HG03060 (cell line): ENCODE measurements at regions not wholly inside any gene's neighbourhood (a gene's known extent, or its start where the extent isn't known, plus 50 kb on each side); places are given as distances from the start of the nearest gene placed in this dataset.
"Not testable (repeated sequence)": the region's sequence is repeated elsewhere in the genome, so short reads cannot be mapped to it uniquely, and the experiment has no call there.

Source experiments
- ATAC-seq: cut with Tn5 transposase; IDR thresholded peaks from one replicate; pipeline ENCODE4 v1.9.1; 2021; ENCODE audit warnings: low read depth, moderate number of reproducible peaks; ENCODE audit not compliant: unreplicated experiment

DNA sequence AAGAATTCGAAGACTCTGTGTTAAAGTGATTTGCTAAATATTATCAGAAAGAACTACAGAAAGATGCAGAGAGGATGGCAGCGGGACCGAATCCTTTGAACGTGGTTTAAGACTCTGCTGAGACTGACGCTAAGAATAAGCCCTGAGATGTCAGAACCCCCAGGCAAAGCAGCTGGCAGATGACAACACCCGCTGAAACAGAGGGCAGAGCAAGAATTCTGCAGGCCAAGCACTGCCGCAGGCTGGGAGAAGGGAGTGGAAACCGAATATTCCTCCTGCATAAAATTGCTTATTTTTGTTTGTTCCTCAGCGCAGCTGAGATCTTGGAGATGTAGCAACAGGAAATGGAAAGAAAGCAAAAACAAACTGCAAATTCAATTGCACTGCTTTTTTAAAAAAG lies 153.3 kb downstream of the ADRA2C start:
- ATAC-seq: not testable (repeated sequence)

DNA sequence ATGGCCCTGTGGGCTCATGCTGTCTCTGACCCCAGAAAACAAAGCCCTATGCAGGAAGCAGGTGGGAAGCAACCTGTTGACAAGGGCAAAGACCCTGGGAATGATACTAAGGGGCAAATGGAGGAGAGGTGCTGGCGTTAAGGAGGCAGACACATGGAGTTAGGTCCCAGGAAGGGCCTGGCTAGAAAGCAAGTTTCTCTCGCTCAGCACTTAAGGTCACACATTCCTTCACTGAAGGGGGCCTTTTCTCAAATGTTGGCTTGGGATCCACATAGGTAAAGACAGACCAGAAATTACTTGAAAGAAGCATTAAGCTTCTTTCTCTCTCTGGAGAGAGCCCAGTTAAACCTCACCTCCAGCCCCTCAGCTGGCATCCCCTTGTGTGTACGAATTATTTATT lies 155.7 kb downstream of the ADRA2C start:
- ATAC-seq: not testable (repeated sequence)

DNA sequence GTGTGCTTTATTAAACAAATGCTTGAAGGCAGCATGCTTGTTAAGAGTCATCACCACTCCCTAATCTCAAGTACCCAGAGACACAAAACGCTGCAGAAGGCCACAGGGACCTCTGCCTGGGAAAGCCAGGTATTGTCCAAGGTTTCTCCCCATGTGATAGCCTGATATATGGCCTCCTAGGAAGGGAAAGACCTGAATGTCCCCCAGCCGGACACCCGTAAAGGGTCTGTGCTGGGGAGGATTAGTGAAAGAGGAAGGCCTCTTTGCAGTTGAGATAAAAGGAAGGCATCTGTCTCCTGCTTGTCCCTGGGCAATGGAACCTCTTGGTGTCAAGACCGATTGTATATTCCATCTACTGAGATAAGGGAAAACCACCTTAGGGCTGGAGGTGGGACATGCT lies 159.7 kb downstream of the ADRA2C start:
- ATAC-seq: not testable (repeated sequence)

DNA sequence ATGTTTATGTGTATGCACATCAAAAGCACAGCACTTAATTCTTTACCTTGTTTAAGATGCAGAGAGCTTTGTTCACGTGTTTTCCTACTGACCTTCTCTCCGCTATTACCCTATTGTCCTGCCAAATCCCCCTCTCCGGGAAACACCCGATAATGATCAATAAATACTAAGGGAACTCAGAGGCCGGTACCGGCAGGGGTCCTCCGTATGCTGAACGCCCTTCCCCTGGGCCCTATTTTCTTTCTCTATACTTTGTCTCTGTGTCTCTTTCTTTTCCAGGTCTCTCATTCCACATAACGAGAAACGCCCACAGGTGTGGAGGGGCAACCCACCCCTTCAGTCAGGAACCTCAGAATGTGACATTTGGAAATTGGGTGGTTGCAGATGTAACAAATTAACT lies 160.1 kb downstream of the ADRA2C start:
- ATAC-seq: not testable (repeated sequence)

DNA sequence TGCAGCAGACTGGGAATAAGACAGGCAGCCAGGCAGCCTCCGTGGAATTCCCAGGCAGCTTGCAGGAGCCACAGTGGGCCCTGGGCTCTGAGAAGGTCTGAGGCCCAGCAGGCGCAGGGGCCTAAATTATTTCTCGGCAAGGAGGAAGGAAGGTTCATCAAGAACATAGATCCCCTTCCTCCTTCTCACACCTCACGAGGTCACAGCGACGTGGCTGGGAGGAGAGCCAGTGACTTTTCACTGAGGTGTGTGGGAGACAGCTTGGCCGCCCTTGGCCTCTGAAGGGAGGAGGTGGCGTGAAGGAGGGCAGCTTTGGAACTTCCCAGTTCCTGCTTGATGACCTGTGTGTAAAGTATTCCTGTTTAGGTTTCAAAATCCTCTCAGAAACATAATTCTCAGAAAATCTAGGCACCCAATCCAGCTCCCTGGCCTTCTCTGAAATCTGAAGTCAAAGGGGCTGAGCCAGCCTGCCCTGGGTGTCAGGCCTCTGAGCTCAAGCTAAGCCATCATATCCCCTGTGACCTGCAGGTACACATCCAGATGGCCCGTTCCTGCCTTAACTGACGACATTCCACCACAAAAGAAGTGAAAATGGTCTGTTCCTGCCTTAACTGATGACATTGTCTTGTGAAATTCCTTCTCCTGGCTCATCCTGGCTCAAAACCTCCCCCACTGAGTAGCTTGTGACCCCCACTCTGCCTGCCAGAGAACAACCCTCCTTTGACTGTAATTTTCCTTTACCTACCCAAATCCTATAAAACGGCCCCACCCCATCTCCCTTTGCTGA lies 161.0 kb downstream of the ADRA2C start:
- not testable (repeated sequence) for ATAC-seq

DNA sequence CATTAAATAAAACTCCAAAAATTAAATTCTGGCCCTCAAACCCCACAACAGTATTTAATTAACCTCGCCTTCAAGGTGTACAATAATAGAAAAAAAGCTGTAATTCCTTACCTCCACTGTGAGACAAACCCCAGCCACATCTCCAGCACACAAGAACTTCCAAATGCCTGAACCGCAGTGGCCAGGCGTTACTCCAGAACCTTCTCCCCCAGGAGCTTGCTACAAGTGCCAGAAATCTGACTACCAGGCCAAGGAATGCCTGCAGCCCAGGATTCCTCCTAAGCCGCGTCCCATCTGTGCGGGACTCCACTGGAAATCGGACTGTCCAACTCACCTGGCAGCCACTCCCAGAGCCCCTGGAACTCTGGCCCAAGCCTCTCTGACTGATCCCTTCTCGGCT lies 163.2 kb downstream of the ADRA2C start:
- ATAC-seq: not testable (repeated sequence)

DNA sequence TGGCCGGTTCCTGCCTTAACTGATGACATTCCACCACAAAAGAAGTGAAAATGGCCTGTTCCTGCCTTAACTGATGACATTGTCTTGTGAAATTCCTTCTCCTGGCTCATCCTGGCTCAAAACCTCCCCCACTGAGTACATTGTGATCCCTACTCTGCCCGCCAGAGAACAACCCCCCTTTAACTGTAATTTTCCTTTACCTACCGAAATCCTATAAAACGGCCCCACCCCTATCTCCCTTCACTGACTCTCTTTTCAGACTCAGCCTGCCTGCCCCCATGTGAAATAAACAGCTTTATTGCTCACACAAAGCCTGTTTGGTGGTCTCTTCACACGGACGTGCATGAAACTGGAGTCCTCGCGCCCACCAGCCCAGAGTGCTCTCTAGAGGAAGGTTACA lies 166.5 kb downstream of the ADRA2C start:
- not testable (repeated sequence) for ATAC-seq

DNA sequence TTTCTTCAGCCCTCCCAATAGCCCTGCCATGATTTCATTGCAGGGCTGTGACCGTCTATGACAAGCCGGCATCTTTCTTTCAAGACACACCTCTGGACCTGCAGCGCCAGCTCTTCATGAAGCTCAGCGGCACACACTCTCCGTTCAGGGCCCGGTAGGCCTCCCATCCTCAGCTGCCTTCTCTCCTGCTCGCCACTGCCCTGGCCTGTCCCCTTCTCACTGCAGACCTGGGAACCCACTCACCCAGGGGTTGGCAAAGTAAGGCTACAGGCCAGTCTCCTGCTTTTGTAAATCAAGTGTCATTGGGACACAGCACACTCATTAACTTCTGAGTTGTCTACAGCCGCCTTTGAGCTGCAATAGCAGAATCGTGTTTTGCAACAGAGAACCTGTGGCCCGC lies 169.2 kb downstream of the ADRA2C start:
- ATAC-seq: not testable (repeated sequence)

DNA sequence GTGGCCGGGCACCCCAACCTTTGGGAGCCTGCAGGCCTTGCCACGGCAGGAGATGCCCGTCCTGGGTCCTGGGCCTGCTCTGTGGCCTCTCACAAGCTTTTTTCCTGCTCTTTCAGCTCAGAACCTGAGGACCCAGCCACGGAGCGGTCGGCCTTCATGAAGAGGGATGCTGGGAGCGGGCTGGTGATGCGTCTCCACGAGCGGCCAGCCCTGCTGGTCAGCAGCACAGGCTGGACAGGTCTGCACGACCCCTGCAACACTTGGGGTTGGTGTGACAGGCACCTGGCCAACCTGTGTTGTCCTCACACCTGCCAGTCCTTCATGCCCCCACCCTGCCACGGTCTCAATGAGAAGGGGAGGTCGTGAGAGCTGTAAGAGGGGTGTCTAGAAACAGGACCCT lies 170.0 kb downstream of the ADRA2C start:
- no peak for ATAC-seq

DNA sequence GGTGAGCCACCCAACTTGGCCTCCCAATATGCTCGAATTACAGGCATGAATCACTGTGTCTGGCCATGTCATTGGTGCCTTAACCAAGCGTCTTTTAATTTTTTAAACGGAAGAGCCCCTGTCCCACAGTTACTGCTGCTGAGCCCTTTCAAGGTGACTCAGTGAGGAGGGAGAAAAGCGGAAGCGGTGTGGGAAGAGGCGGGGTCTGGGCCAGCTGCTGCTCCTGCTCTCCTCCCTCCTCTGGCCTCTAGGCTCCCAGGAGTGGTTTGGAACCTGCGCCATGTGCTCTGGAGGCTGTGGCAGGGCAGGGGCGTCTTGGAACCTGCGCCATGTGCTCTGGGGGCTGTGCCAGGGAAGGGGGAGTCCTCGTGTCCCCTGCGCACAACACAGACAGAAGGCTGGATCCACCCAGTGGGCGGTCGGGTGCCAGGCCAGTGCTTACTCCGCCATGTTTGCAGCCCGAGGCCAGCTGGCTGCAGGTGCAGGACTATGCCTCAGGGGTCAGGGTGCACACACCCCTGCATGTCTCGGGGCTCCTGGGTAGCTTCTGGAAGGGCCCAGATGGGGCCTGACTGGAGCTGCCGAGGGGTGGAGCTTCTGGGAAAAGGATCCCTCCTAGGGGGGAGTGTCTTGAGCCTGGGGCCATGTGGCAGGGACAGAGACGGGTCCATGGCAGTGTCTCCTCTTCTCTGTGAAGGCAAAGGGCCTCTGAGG lies 171.8 kb downstream of the ADRA2C start:
- ATAC-seq: not testable (repeated sequence)

DNA sequence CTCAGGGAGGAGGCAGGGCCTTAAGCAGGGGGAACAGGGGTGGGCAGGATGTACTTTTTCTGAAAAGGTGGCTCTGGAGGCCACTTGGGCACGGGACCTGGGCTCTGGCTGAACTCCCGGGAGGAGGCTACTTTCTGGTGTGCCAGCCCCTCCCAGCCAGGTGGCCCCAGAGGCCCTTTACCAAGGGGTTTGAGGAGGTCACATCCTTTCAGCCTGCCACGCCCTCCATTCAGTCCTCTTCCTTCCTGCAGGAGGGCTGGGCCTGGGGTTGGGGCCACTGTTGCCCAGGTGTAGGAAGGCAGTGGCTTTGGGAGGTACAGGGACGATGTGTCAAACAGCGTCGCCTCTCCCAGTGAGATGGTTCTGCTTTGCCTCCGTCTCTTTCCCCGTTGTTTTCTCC lies 172.5 kb downstream of the ADRA2C start:
- not testable (repeated sequence) for ATAC-seq

DNA sequence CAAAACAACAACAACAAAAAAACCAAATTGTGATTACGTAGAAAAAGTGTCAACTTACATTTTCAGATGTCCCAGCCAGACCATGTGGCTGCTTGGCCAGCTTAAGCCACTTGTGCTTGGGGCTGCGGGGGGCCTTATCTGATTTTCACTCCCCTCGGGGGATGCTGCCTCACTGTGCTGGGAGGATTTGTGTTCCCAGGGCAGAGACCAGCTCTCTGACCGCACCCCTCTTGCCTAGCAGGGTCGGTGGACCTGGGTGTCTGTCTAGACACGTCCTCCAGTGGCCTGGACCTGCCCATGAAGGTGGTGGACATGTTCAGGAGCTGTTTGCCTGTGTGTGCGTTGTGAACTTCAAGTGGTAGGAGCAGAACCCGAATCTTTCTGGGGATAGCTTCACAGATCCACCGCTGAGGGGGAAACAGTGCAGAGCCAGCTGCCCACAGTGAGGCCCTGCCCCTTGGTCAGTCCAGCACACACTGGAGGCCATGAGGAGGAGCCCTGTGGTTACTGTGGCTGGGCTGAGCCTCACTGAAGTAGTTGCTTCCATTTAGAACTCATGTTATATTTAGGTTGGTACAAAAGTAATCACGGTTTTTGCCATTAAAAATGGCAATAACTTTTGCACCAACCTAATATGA lies 173.9 kb downstream of the ADRA2C start:
- ATAC-seq: not testable (repeated sequence)

DNA sequence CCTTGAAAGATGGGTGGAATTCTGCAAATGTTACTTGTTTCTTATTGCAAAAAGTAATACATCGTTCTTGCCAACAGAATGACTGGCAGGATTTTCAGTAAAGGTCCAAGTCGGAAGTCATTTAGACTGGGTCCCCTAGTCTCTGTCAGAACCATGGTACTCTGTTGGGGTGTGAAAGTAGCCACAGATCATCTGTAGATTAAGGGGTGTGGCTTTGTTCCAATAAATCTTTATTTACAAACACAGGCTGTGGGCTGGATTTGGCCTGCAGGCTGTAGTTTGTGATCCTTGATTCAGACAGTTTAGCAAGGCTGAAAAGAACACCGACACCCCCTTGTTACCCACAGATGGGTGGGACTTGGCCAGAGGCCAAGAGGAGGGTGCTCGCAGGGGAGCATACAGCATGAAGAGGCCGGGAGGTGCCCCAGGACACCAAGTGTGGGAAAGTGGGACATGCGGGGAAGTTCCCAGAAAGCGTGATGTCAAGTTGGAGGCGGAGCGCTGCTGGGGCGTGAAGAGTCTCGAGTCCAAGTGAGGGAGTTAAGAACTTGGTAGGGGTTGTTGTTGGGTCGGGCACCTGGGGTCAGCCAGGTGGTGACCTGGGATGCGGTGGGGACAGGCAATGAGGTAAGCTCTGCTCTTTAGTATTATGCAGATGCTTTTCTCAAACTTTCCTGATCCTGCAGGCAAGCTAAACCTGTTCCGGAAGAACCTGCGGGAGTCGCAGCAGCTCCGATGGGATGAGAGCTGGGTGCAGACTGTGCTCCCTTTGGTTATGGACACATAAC lies 175.7 kb downstream of the ADRA2C start:
- not testable (repeated sequence) for ATAC-seq

DNA sequence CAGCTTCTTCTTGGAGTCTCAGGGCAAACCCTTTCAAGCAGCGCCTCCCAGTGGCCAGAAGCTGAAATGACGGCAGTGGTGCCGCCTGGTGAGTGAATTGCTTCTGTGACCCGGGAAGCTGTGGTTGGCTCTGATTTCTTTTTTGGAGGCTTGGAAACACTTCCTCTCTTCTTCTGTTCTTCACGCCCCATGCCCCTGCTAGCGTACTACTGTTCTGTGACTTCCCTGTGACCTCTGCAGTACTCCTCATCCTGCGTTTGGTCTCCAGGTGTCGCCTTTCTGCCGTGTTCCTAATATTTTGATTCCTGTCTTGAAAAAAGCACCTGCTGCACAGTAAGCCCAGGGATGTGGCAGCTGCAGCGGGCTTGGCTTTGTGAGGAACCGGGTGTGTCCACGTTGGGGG lies 176.4 kb downstream of the ADRA2C start:
- not testable (repeated sequence) for ATAC-seq

DNA sequence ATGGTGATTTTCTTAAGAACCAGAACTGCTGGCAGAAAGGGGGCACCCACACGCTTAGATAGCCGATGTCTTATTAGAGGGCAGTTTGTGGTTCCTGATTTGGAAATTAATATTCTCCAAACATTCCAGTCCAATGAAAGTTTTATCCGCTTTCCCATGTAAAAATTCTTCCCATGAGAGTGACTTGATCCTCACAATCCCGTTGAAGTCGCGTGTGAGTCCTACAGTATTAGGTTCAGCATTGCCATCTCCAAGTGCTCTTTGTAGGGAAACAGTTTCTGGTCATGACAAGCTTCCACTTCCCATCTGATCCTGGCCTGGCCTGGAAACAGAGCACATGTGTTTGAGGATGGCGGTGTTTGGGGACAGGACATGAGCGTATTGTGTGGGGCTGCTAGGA lies 176.9 kb downstream of the ADRA2C start:
- not testable (repeated sequence) for ATAC-seq

DNA sequence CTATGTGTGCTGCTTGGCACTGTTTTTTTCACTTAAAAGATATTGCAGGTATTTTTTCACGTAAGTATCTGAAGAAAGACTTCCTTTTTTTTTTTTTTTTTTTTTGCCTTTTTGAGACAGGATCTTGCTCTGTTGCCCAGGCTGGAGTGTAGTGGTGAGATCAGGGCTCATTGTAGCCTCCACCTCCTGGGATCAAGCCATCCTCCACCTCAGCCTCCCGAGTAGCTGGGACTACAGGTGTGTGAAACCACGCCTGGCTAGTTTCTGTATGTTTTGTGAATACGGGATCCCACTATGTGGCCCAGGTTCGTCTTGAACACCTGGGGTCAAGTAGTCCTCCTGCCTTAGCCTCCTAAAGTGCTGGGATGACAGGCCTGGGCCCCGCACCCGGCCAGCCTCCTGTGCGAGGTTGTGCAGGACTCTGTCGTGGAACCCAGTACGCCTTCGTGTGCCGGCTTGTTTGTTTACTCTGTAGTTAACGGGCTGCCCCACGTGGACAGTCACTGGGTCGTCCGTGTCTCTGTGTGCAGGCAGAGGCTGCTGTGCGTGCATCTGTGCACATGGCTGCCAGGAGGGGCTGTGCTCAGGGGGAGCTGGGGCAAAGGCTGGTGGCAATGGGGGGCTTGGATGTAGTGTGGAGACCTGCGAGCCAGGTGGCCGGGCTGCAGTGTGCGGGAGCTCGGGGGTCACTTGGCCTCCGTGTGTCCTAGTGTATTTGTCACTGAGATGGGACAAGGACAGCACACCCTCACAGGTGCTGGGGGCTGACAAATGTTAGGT lies 179.5 kb downstream of the ADRA2C start:
- no peak for ATAC-seq

DNA sequence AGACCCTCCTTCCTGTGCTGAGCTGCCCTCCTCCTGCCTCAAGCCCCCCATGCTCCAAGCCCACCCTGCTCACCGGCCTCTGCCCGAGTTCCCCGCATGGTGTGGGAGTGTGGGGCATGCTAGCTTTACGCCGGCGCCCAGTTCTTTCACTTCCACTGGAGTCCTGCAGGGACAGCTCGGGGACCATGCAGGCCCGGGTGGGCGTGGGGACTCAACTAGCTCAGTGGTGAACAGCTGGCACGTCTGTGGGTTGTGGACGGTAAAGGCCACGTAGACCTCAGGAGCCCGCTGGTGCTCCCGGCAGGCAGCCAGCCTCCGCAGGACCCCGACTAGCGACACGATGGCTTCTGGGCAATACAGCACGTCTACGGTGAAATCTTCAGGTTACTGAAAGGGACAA lies 180.4 kb downstream of the ADRA2C start:
- not testable (repeated sequence) for ATAC-seq

DNA sequence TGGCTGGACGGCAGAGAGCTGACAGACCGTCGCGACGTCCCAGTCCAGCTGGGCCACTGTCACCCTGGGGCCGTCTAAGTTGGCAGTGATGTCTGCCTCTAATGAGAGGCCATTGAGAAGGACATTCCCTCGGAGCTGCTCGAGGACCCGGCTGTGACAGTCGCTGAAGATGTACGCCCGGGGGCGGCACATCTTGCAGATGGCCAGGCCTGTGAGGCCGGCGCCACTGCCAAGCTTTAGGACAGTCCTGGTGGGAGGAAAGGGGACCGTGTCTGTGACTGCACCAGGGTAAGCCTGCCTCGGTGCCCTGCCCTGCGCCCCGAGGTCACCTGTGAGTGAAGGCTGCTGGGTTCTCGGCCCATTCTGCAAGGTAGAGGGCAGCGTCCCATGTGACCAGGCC lies 181.6 kb downstream of the ADRA2C start:
- ATAC-seq: not testable (repeated sequence)

DNA sequence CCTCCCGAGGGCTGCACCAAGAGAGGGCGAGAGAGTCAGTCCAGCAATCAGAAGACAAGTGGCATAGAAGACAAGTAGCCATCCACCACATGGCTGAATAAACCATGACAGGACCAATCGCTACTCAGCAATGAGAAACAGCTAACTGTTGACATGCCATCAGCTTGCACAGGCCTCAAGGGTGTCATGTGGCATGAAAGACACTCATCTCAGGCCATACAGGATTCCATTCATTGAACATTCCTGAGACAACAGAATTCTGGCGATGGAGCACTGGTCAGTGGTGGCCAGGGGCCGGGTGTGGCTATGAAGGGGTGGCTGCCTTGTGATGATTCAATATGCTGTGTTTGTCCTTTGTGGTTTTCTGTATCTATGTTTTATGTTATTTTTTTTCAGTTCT lies 182.0 kb downstream of the ADRA2C start:
- ATAC-seq: not testable (repeated sequence)

DNA sequence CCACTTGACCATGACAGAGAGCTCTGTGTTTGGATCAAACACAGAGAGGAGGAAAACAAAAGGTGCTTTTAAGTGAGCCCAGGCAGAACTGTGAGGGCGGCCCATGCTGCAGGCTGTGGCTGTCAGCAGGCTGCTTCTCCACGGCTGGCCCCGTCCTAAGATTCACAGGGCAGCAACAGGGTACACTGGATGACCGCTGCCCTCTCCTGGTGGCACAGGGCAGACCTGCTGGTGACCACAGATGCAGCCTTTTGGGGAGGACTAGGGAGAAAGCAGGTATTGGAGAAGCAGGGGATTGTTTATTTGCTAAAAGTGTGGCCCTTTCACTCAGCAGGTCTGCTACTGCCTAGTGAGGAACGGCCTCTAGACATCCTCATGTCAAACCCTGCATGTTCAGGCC lies 183.7 kb downstream of the ADRA2C start:
- not testable (repeated sequence) for ATAC-seq
